ENCODE measurements at regions not wholly inside any gene's neighbourhood (a gene's known extent, or its start where the extent isn't known, plus 50 kb on each side); places are given as distances from the start of the nearest gene placed in this dataset.

DNA sequence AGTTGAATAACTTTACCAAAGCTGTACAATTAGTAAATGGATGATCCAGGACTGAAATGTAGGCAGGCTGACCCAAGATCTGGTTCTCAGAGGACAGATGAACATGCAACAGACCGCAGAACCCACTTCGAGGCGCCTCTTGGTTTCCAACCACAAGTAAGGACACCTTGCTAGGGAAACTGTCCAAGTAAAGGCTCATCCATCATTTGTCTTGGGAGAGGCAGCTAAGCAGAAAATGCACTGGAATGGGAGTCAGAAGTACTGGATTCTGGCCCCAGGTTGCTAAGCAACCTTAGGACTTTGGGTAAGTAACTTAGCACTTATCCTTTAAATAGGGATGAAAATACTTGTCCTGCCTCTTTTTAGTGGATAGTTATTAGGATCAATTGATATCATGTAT, 366.3 kb upstream of the LRRC3B start:
- no peak overlapping the region for H3K27ac ChIP-seq (ENCODE audit: insufficient read depth, low read depth, low read length)
- H3K4me2 ChIP-seq (ENCODE audit: insufficient read depth, low read length), result no peak overlapping the region
- no peaks in the 10 kb centered on the region for H3K36me3 ChIP-seq (ENCODE audit: control insufficient read depth in 2 of 2, extremely low read depth in 1 of 2, insufficient read depth in 2 of 2, low read length in 2 of 2)
- dilution Hi-C loops (cut with MboI; ENCODE audit: extremely low pct_ligation_motif_present, low sequenced_read_pairs), result no loop called here
- peaks cover 2% of the 10 kb centered on the region for H3K9me3 ChIP-seq (replicated peaks; ENCODE audit: control insufficient read depth, insufficient read depth, low read length)
- no peak overlapping the region for H2AFZ ChIP-seq (ENCODE audit: low read depth, low read length)
- no peak overlapping the region for H3K9ac ChIP-seq (replicated peaks; ENCODE audit: extremely low read depth, insufficient read depth, low read length)
- DNase-seq (ENCODE audit: low read depth, low spot score) (no peak), FAIRE-seq (no peak)
- BruUV-seq (replicated peaks), result no TSS peak
- H3K9me1 ChIP-seq (replicated peaks; ENCODE audit: control insufficient read depth, extremely low read depth, insufficient read depth, low read length), result no peaks in the 10 kb centered on the region
- CTCF ChIA-PET, result no interaction called here
- H3K79me2 ChIP-seq (ENCODE audit: control insufficient read depth, insufficient read depth, low read length), result no peaks in the 10 kb centered on the region
- TF ChIP-seq FOS (IDR thresholded peaks at IDR 0.05; ENCODE audit: borderline replicate concordance, insufficient read depth, low read length) (no peak), POLR2A (IDR thresholded peaks at IDR 0.05; ENCODE audit: low read depth, low read length) (no peak), EZH2 (IDR thresholded peaks at IDR 0.05; ENCODE audit: borderline replicate concordance, low read depth, low read length, severe bottlenecking) (no peak), JUN (IDR thresholded peaks at IDR 0.05; ENCODE audit: borderline replicate concordance, insufficient read depth, insufficient read length, low read depth) (no peak), MAX (IDR thresholded peaks at IDR 0.05; ENCODE audit: insufficient read depth, insufficient read length) (no peak), MYC (IDR thresholded peaks at IDR 0.05; ENCODE audit: low read depth, low read length) (no peak)
- TF ChIP-seq, protein P1, sequence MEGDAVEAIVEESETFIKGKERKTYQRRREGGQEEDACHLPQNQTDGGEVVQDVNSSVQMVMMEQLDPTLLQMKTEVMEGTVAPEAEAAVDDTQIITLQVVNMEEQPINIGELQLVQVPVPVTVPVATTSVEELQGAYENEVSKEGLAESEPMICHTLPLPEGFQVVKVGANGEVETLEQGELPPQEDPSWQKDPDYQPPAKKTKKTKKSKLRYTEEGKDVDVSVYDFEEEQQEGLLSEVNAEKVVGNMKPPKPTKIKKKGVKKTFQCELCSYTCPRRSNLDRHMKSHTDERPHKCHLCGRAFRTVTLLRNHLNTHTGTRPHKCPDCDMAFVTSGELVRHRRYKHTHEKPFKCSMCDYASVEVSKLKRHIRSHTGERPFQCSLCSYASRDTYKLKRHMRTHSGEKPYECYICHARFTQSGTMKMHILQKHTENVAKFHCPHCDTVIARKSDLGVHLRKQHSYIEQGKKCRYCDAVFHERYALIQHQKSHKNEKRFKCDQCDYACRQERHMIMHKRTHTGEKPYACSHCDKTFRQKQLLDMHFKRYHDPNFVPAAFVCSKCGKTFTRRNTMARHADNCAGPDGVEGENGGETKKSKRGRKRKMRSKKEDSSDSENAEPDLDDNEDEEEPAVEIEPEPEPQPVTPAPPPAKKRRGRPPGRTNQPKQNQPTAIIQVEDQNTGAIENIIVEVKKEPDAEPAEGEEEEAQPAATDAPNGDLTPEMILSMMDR (IDR thresholded peaks at IDR 0.05; ENCODE audit: extremely low read depth in 1 of 2, insufficient read depth in 1 of 2, low read depth in 1 of 2, low read length in 2 of 2), result no peak
- POLR2A ChIA-PET, result no interaction called here
- H3K27me3 ChIP-seq (ENCODE audit: control insufficient read depth in 2 of 2, insufficient read depth in 2 of 2, low read length in 2 of 2), result no peaks in the 10 kb centered on the region
- intact Hi-C loops (cut with micrococcal nuclease), result no loop called here
- no peaks in the 10 kb centered on the region for H4K20me1 ChIP-seq (replicated peaks; ENCODE audit: control insufficient read depth, extremely low read depth, insufficient read depth, low read length)
- H3K4me3 ChIP-seq (replicated peaks in 1 of 3; ENCODE audit: insufficient read depth in 1 of 3, low read depth in 1 of 3, low read length in 3 of 3), result no peak overlapping the region
- H3K4me1 ChIP-seq (ENCODE audit: control insufficient read depth, extremely low read depth, insufficient read depth, low read length), result no peaks in the 10 kb centered on the region

DNA sequence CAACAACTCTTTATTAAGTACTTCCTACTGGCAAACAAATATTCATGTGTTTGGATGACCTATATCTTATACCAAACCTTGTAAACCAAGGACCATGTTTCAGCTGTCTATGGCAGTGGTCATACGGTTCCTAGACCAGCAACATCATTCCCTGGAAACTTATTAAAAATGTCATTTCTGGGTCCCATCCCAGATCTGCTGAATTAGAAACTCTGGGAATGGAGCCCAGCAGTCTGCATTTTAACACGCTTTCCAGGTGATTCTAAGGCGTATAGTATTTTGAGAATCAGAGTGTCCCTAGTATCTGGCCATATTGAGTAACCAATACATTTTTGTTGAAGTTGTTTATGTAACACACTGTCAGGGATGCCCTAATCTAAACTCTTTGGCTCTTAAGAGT, 363.4 kb upstream of the LRRC3B start:
- H4K20me1 ChIP-seq (replicated peaks; ENCODE audit: control insufficient read depth, extremely low read depth, insufficient read depth, low read length), result no peaks in the 10 kb centered on the region

More for the DNA sequence above, 363.4 kb upstream of the LRRC3B start:
- H3K9me3 ChIP-seq (replicated peaks; ENCODE audit: control insufficient read depth, insufficient read depth, low read length), result peaks cover 2% of the 10 kb centered on the region
- FAIRE-seq, result no peak
- DNase-seq (ENCODE audit: low read depth, low spot score), result no peak
- H3K4me3 ChIP-seq (replicated peaks in 1 of 3; ENCODE audit: insufficient read depth in 1 of 3, low read depth in 1 of 3, low read length in 3 of 3), result no peak overlapping the region
- no peak for TF ChIP-seq FOS (IDR thresholded peaks at IDR 0.05; ENCODE audit: borderline replicate concordance, insufficient read depth, low read length)
- TF ChIP-seq MAX (IDR thresholded peaks at IDR 0.05; ENCODE audit: insufficient read depth, insufficient read length), result no peak
- no peak for TF ChIP-seq EZH2 (IDR thresholded peaks at IDR 0.05; ENCODE audit: borderline replicate concordance, low read depth, low read length, severe bottlenecking)
- no peak for TF ChIP-seq JUN (IDR thresholded peaks at IDR 0.05; ENCODE audit: borderline replicate concordance, insufficient read depth, insufficient read length, low read depth)
- TF ChIP-seq, protein P1 (IDR thresholded peaks at IDR 0.05; ENCODE audit: extremely low read depth in 1 of 2, insufficient read depth in 1 of 2, low read depth in 1 of 2, low read length in 2 of 2), result no peak
- TF ChIP-seq POLR2AphosphoS5 (IDR thresholded peaks at IDR 0.05; ENCODE audit: insufficient read depth, low read depth, low read length), result no peak
- no peak for TF ChIP-seq GATA2 (IDR thresholded peaks at IDR 0.05; ENCODE audit: insufficient read depth, insufficient read length, low read depth, low read length)
- TF ChIP-seq POLR2A (IDR thresholded peaks at IDR 0.05; ENCODE audit: low read depth, low read length), result no peak
- no peak for TF ChIP-seq MYC (IDR thresholded peaks at IDR 0.05; ENCODE audit: low read depth, low read length)
- dilution Hi-C loops (cut with MboI; ENCODE audit: extremely low pct_ligation_motif_present, low sequenced_read_pairs) (no loop called here), intact Hi-C loops (cut with micrococcal nuclease) (no loop called here)
- CTCF ChIA-PET, result no interaction called here
- no peaks in the 10 kb centered on the region for H3K79me2 ChIP-seq (ENCODE audit: control insufficient read depth, insufficient read depth, low read length)
- no peaks in the 10 kb centered on the region for H3K27me3 ChIP-seq (ENCODE audit: control insufficient read depth in 2 of 2, insufficient read depth in 2 of 2, low read length in 2 of 2)
- no peak overlapping the region for H3K9ac ChIP-seq (replicated peaks; ENCODE audit: extremely low read depth, insufficient read depth, low read length)
- H3K27ac ChIP-seq (ENCODE audit: insufficient read depth, low read depth, low read length), result no peak overlapping the region
- no peaks in the 10 kb centered on the region for H3K4me1 ChIP-seq (ENCODE audit: control insufficient read depth, extremely low read depth, insufficient read depth, low read length)
- no TSS peak for BruUV-seq (replicated peaks)
- POLR2A ChIA-PET, result no interaction called here
- H3K9me1 ChIP-seq (replicated peaks; ENCODE audit: control insufficient read depth, extremely low read depth, insufficient read depth, low read length), result no peaks in the 10 kb centered on the region
- no peaks in the 10 kb centered on the region for H3K36me3 ChIP-seq (ENCODE audit: control insufficient read depth in 2 of 2, extremely low read depth in 1 of 2, insufficient read depth in 2 of 2, low read length in 2 of 2)
- H3K4me2 ChIP-seq (ENCODE audit: insufficient read depth, low read length), result no peak overlapping the region
- H2AFZ ChIP-seq (ENCODE audit: low read depth, low read length), result no peak overlapping the region

All from endothelial cell of umbilical vein (primary cell).